ENCODE measurements at regions not wholly inside any gene's neighbourhood (a gene's known extent, or its start where the extent isn't known, plus 50 kb on each side); places are given as distances from the start of the nearest gene placed in this dataset.

GRCh38 chr1:166612886-166613285, 226.4 kb upstream of the POGK start:
- BruUV-seq (replicated peaks), result no TSS peak
- Histone ChIP-seq H3K9me3 (ENCODE audit: low read length) (no peaks in the 10 kb centered on the region), H3K27me3 (ENCODE audit: control insufficient read depth in 1 of 2, insufficient read depth in 2 of 2, low read length in 2 of 2) (no peaks in the 10 kb centered on the region; a peak in 1 of 5 replicates), H3K4me3 (replicated peaks in 1 of 3; ENCODE audit: insufficient read depth in 1 of 3, low read depth in 2 of 3, low read length in 3 of 3) (no peak overlapping the region), H4K20me1 (ENCODE audit: insufficient read depth, low read length) (no peaks in the 10 kb centered on the region), H3K9ac (ENCODE audit: insufficient read depth, low read depth, low read length) (no peak overlapping the region), H3K27ac (ENCODE audit: extremely low read length, insufficient read depth, low read length) (no peak overlapping the region), H3K79me2 (ENCODE audit: insufficient read depth, low read length) (no peaks in the 10 kb centered on the region), H3K4me2 (ENCODE audit: low read depth, low read length) (no peak overlapping the region), H3K4me1 (ENCODE audit: insufficient read depth, low read length) (no peaks in the 10 kb centered on the region), H2AFZ (ENCODE audit: low read length) (no peak overlapping the region), H3K36me3 (replicated peaks in 1 of 2; ENCODE audit: control insufficient read depth in 1 of 2, insufficient read depth in 2 of 2, low read length in 2 of 2) (no peaks in the 10 kb centered on the region)
- DNase-seq (ENCODE audit: low spot score) (no peak), FAIRE-seq (no peak), ATAC-seq (no peak)
- TF ChIP-seq ZC3H13 (CRISPR knock-in tag; IDR thresholded peaks at IDR 0.05), result no peak
- no peak for TF ChIP-seq DNMT3B (CRISPR knock-in tag; conservative IDR thresholded peaks at IDR 0.05)
- no peak for TF ChIP-seq ZNF768 (CRISPR knock-in tag; IDR thresholded peaks at IDR 0.05)
- no peak for TF ChIP-seq GABPA (IDR thresholded peaks at IDR 0.05; ENCODE audit: low read depth, low read length)
- no peak for TF ChIP-seq GABPA (CRISPR knock-in tag; IDR thresholded peaks at IDR 0.05; ENCODE audit: low read depth)
- TF ChIP-seq ZFP36L2 (CRISPR knock-in tag; IDR thresholded peaks at IDR 0.05), result no peak
- no peak for TF ChIP-seq PCBP1 (IDR thresholded peaks at IDR 0.05; ENCODE audit: borderline replicate concordance, low read depth, low read length)
- no peak for TF ChIP-seq HMG20A (CRISPR knock-in tag; IDR thresholded peaks at IDR 0.05; ENCODE audit: borderline replicate concordance)
- TF ChIP-seq ZBTB4 (CRISPR knock-in tag; IDR thresholded peaks at IDR 0.05; ENCODE audit: borderline replicate concordance), result no peak
- TF ChIP-seq HNRNPL (IDR thresholded peaks at IDR 0.05; ENCODE audit: low read depth, low read length), result no peak
- TF ChIP-seq NCOA2 (CRISPR knock-in tag; IDR thresholded peaks at IDR 0.05), result no peak
- TF ChIP-seq HDAC6 (IDR thresholded peaks at IDR 0.05; ENCODE audit: low read depth, low read length), result no peak
- TF ChIP-seq KDM3A (CRISPR knock-in tag; IDR thresholded peaks at IDR 0.05; ENCODE audit: low read depth), result no peak
- no peak for TF ChIP-seq ZNF562 (CRISPR knock-in tag; IDR thresholded peaks at IDR 0.05; ENCODE audit: borderline replicate concordance)
- TF ChIP-seq ZBTB44 (CRISPR knock-in tag; IDR thresholded peaks at IDR 0.05), result no peak
- POLR2A ChIA-PET, result no interaction called here
- intact Hi-C loops (cut with micrococcal nuclease; ENCODE audit: unreplicated experiment) (no loop called here), in situ Hi-C loops (cut with HindIII; ENCODE audit: extremely low pct_ligation_motif_present, low pct_unique_long_range_greater_than_20kb) (no loop called here)
- WGBS (ENCODE audit: low lambda C conversion rate), result 0% methylated on average over 1 of the region's 1 CpG
- CTCF ChIA-PET (ENCODE audit: low intra/inter-chr PET ratio, low total read pairs), result no interaction called here

Measured in HepG2 (cell line).